HepG2 (cell line): ENCODE measurements at regions not wholly inside any gene's neighbourhood (a gene's known extent, or its start where the extent isn't known, plus 50 kb on each side); places are given as distances from the start of the nearest gene placed in this dataset.

Experiments used
- ATAC-seq: fragments of 200-7000 bp; cut with Tn5 transposase; 3 replicates; pipeline ENCODE4 v1.9.1; 2020; ENCODE audit warnings: mild to moderate bottlenecking, moderate library complexity
- BruUV-seq: library from RNA; stranded (reverse); fragments of 400-500 nt; replicated peaks from 2 replicates; lab custom pipeline; 2021; lab: Mats Ljungman, UMichigan
- CTCF ChIA-PET: fragments of 300-600 bp; formaldehyde crosslinking; extraction: SDS; loops from one replicate; lab custom pipeline; 2021; ENCODE audit warnings: low total read pairs, inconsistent platforms, low intra/inter-chr PET ratio; lab: Yijun Ruan, JAX
- POLR2A ChIA-PET: fragments of 350-600 bp; sonication (Branson Sonifier 250); formaldehyde crosslinking; loops from one replicate; lab custom pipeline; 2020; ENCODE audit warnings: antibody characterized with exemption, inconsistent platforms; lab: Yijun Ruan, JAX
- DNase-seq: peaks from one replicate; pipeline ENCODE4 v3.0.0-alpha.2; 2015; ENCODE audit warnings: low spot score
- FAIRE-seq: peaks from 3 replicates; lab custom pipeline; 2011; peaks lifted over from hg19 to GRCh38; lab: Jason Lieb, UNC
- H2AFZ ChIP-seq: one replicate; pipeline ENCODE4 v1.6.1; 2011; ENCODE audit warnings: low read length, inconsistent platforms
- H3K27ac ChIP-seq: fragments of 300-600 bp; 3 replicates; pipeline ENCODE4 v1.8.0; 2011; ENCODE audit warnings: mixed run types, mild to moderate bottlenecking, mixed read lengths, low read length, inconsistent platforms; ENCODE audit not compliant: insufficient read depth; ENCODE audit errors: extremely low read length
- H3K27me3 ChIP-seq, 2 experiments: fragments of 200-600 bp in 1 of 2; 2 replicates in 1 of 2; 3 replicates in 1 of 2; pipeline versions ENCODE4 v1.6.0 to v1.8.0; 2011; ENCODE audit warnings: low read length in 2 of 2, mild to moderate bottlenecking in 2 of 2, moderate library complexity in 2 of 2, inconsistent platforms in 1 of 2; ENCODE audit not compliant: insufficient read depth in 2 of 2, control insufficient read depth in 1 of 2
- H3K36me3 ChIP-seq, 2 experiments: fragments of 200-600 bp in 1 of 2; replicated peaks in 1 of 2; 2 replicates in 1 of 2; 3 replicates in 1 of 2; pipeline versions ENCODE4 v1.5.1 to v1.8.0; 2011; ENCODE audit warnings: low read length in 2 of 2, inconsistent platforms in 1 of 2; ENCODE audit not compliant: insufficient read depth in 2 of 2, control insufficient read depth in 1 of 2
- H3K4me1 ChIP-seq: 2 replicates; pipeline ENCODE4 v1.5.1; 2012; ENCODE audit warnings: low read length, inconsistent platforms; ENCODE audit not compliant: insufficient read depth
- H3K4me2 ChIP-seq: 2 replicates; pipeline ENCODE4 v1.6.0; 2011; ENCODE audit warnings: low read depth, low read length, inconsistent platforms
- H3K4me3 ChIP-seq, 3 experiments: fragments of 200-600 bp in 1 of 3; sonication (generic), shearing (Covaris generic) in 1 of 3; replicated peaks in 1 of 3; 2 replicates each; pipeline ENCODE4 v1.5.1; 2011 to 2016; ENCODE audit warnings: low read length in 3 of 3, inconsistent platforms in 2 of 3, low read depth in 2 of 3, mild to moderate bottlenecking in 2 of 3, control low read depth in 1 of 3, mixed read lengths in 1 of 3; ENCODE audit not compliant: insufficient read depth in 1 of 3
- H3K79me2 ChIP-seq: one replicate; pipeline ENCODE4 v1.6.1; 2011; ENCODE audit warnings: low read length, inconsistent platforms; ENCODE audit not compliant: insufficient read depth
- H3K9ac ChIP-seq: 2 replicates; pipeline ENCODE4 v1.6.0; 2011; ENCODE audit warnings: mild to moderate bottlenecking, low read depth, low read length, inconsistent platforms; ENCODE audit not compliant: insufficient read depth
- H3K9me3 ChIP-seq: 2 replicates; pipeline ENCODE4 v1.5.1; 2012; ENCODE audit warnings: mild to moderate bottlenecking, low read length
- H4K20me1 ChIP-seq: 2 replicates; pipeline ENCODE4 v1.6.0; 2011; ENCODE audit warnings: inconsistent platforms, mild to moderate bottlenecking, low read length, moderate library complexity; ENCODE audit not compliant: insufficient read depth
- DBP ChIP-seq: sonication (generic); formaldehyde crosslinking; IDR thresholded peaks from 2 replicates; pipeline ENCODE4 v1.4.0; 2020; ENCODE audit warnings: missing genetic modification reagents; ENCODE audit errors: not compliant biosample characterization
- DMTF1 ChIP-seq: sonication (generic); formaldehyde crosslinking; IDR thresholded peaks from 2 replicates; pipeline ENCODE4 v1.4.0; 2020; ENCODE audit warnings: mild to moderate bottlenecking, missing genetic modification reagents
- EP300 ChIP-seq, 3 experiments: sonication (generic) in 1 of 3; formaldehyde crosslinking in 1 of 3; IDR thresholded peaks; 2 replicates each; pipeline versions ENCODE4 v1.5.1 to v1.6.1; 2011 to 2020; ENCODE audit warnings: low read depth in 2 of 3, low read length in 2 of 3, borderline replicate concordance in 1 of 3, improper control_type of control experiment in 1 of 3, mild to moderate bottlenecking in 1 of 3, missing genetic modification reagents in 1 of 3, moderate library complexity in 1 of 3
- HES4 ChIP-seq: sonication (generic); formaldehyde crosslinking; IDR thresholded peaks from 2 replicates; pipeline ENCODE4 v1.9.0; 2021; ENCODE audit warnings: mild to moderate bottlenecking, missing genetic modification reagents, borderline replicate concordance
- PHF5A ChIP-seq: IDR thresholded peaks from one replicate; pipeline ENCODE4 v1.6.1; 2018; ENCODE audit warnings: low read depth, missing genetic modification reagents; ENCODE audit not compliant: unreplicated experiment
- SRSF4 ChIP-seq: fragments of 200-400 bp; formaldehyde crosslinking; IDR thresholded peaks from one replicate; pipeline ENCODE4 v1.6.1; 2018; ENCODE audit warnings: mild to moderate bottlenecking, low read depth, low read length, moderate library complexity; ENCODE audit not compliant: poor library complexity, severe bottlenecking
- ZBTB14 ChIP-seq: sonication (generic); formaldehyde crosslinking; IDR thresholded peaks from 2 replicates; pipeline ENCODE4 v1.4.0; 2020; ENCODE audit warnings: missing genetic modification reagents
- ZNF121 ChIP-seq: sonication (generic); formaldehyde crosslinking; IDR thresholded peaks from 2 replicates; pipeline ENCODE4 v1.5.0; 2020; ENCODE audit warnings: mild to moderate bottlenecking, missing genetic modification reagents
- ZNF558 ChIP-seq: sonication (generic); formaldehyde crosslinking; IDR thresholded peaks from 2 replicates; pipeline ENCODE4 v1.9.0; 2022; ENCODE audit warnings: mild to moderate bottlenecking, missing genetic modification reagents, borderline replicate concordance
- ZNF615 ChIP-seq: sonication (generic); formaldehyde crosslinking; IDR thresholded peaks from 2 replicates; pipeline ENCODE4 v1.5.0; 2020; ENCODE audit warnings: mild to moderate bottlenecking, missing genetic modification reagents, borderline replicate concordance
- ZNF790 ChIP-seq: sonication (generic); formaldehyde crosslinking; IDR thresholded peaks from 2 replicates; pipeline ENCODE4 v1.8.0; 2022; ENCODE audit warnings: missing genetic modification reagents, mild to moderate bottlenecking, borderline replicate concordance
- WGBS: methylation state at CpG from one replicate; pipeline ENCODE4 v1.1.6; 2017; ENCODE audit warnings: low lambda C conversion rate; 5-methylcytosine and 5-hydroxymethylcytosine counted together
- in situ Hi-C: cut with HindIII; loops from 2 replicates; pipeline ENCODE4 v1.10.0; 2017; ENCODE audit warnings: low pct_unique_long_range_greater_than_20kb; ENCODE audit not compliant: extremely low pct_ligation_motif_present
- intact Hi-C: fragments of 100-400 bp; cut with micrococcal nuclease; formaldehyde crosslinking; loops from one replicate; pipeline ENCODE4 v1.10.0; 2022; ENCODE audit not compliant: unreplicated experiment

- FAIRE-seq, result no peak
- BruUV-seq, result no TSS peak
- CTCF ChIA-PET, result interaction anchor here (1.4 kb wide), 1 partner anchor 11 kb away, joined by 4 read pairs; a partner anchor contains a TSS
These were observed 57.0 kb upstream of the PNMA1 start for GRCh38 chr14:73770977-73771847.

More at GRCh38 chr14:73770977-73771847, 57.0 kb upstream of the PNMA1 start:
- Histone ChIP-seq H3K79me2 (peaks cover 90% of the 10 kb centered on the region), H3K4me3 (peak overlapping the region in 1 of 3 experiments; percentile 27; a peak in 1 of 6 replicates), H2AFZ (no peak overlapping the region), H3K27ac (peak overlapping the region; percentile 53), H3K4me1 (peaks cover 82% of the 10 kb centered on the region), H4K20me1 (peaks cover 62% of the 10 kb centered on the region), H3K27me3 (no peaks in the 10 kb centered on the region), H3K9ac (peak overlapping the region; percentile 27; the same call in 1 of the 2 replicates), H3K9me3 (no peaks in the 10 kb centered on the region), H3K36me3 (no peaks in the 10 kb centered on the region; a peak in 1 of 5 replicates), H3K4me2 (peak overlapping the region; percentile 65)
- DNase-seq (no peak), ATAC-seq (peak; percentile 26)
- intact Hi-C loops (no loop called here), in situ Hi-C loops (no loop called here)
- POLR2A ChIA-PET, result interaction anchor here (0.5 to 5.5 kb wide), 10 partner anchors 9 to 229 kb away, joined by 3 to 57 read pairs (median 4); partner anchors contain the start of gene PTGR2
- WGBS, result 54% methylated on average over 14 of the region's 18 CpGs
- 0 out of 2 replicates have a peak, but pooled peaks have one; percentile 0 for TF ChIP-seq ZNF558
- peak in 1 of 2 experiments; percentile 15; a peak in 1 of 4 replicates for TF ChIP-seq EP300 (IDR thresholded peaks at IDR 0.05; ENCODE audit: low read depth in 2 of 2, low read length in 2 of 2)
- no peak for TF ChIP-seq EP300 (CRISPR knock-in tag; IDR thresholded peaks at IDR 0.05; ENCODE audit: borderline replicate concordance)
- 0 out of 2 replicates have a peak, but pooled peaks have one; percentile 24 for TF ChIP-seq ZNF121
- TF ChIP-seq DBP (CRISPR knock-in tag), result peak; percentile 50
- no peak for TF ChIP-seq ZNF615 (CRISPR knock-in tag)
- TF ChIP-seq HES4 (CRISPR knock-in tag), result peak; percentile 19; the same call in 1 of the 2 replicates
- no peak for TF ChIP-seq DMTF1
- TF ChIP-seq SRSF4, result no peak
- TF ChIP-seq PHF5A (CRISPR knock-in tag), result no peak
- peak; percentile 15; the same call in 1 of the 2 replicates for TF ChIP-seq ZNF790
- 0 out of 2 replicates have a peak, but pooled peaks have one; percentile 16 for TF ChIP-seq ZBTB14 (CRISPR knock-in tag)
- TF ChIP-seq, all 625 proteins: peak for 7
